Suprapubic skin (tissue), 4 donors: ENCODE measurements at regions not wholly inside any gene's neighbourhood (a gene's known extent, or its start where the extent isn't known, plus 50 kb on each side); places are given as distances from the start of the nearest gene placed in this dataset.

Source experiments
- DNase-seq, 2 donors: peaks; one replicate each; pipeline ENCODE4 v3.0.0-alpha.2; 2019; ENCODE audit warnings: low spot score in 2 of 2
- H3K27ac ChIP-seq: fragments of 200-600 bp; sonication (generic); one replicate; pipeline ENCODE4 v1.5.1; 2019
- H3K27me3 ChIP-seq: fragments of 200-600 bp; sonication (generic); one replicate; pipeline ENCODE4 v1.5.1; 2019
- H3K36me3 ChIP-seq: fragments of 200-600 bp; sonication (generic); one replicate; pipeline ENCODE4 v1.5.1; 2019
- H3K4me1 ChIP-seq: fragments of 200-600 bp; sonication (generic); one replicate; pipeline ENCODE4 v1.5.1; 2019
- H3K4me3 ChIP-seq: fragments of 200-600 bp; sonication (generic); one replicate; pipeline ENCODE4 v1.5.1; 2019; ENCODE audit warnings: mild to moderate bottlenecking
- H3K9me3 ChIP-seq: fragments of 200-600 bp; sonication (generic); one replicate; pipeline ENCODE4 v1.5.1; 2019
- CTCF ChIP-seq, 2 donors: fragments of 200-600 bp in 1 of 2; fragments of 450-650 bp in 1 of 2; sonication (generic) in 1 of 2; IDR thresholded peaks; one replicate each; pipeline ENCODE4 v1.5.1; 2016 to 2019; ENCODE audit warnings: antibody characterized with exemption in 2 of 2, mild to moderate bottlenecking in 1 of 2, moderate library complexity in 1 of 2
- EP300 ChIP-seq: sonication (generic); formaldehyde crosslinking; IDR thresholded peaks from one replicate; pipeline ENCODE4 v1.6.1; 2017; ENCODE audit warnings: antibody characterized with exemption
- POLR2A ChIP-seq, 2 donors: fragments of 450-650 bp; IDR thresholded peaks; one replicate each; pipeline ENCODE4 v1.6.1; 2017; ENCODE audit warnings: antibody characterized with exemption in 2 of 2, mild to moderate bottlenecking in 2 of 2, moderate library complexity in 2 of 2
- POLR2AphosphoS5 ChIP-seq, 3 donors: sonication (generic); formaldehyde crosslinking; IDR thresholded peaks; one replicate each; pipeline ENCODE4 v1.6.1; 2017; ENCODE audit warnings: antibody characterized with exemption in 3 of 3
- WGBS: methylation state at CpG from one replicate; pipeline ENCODE4 v1.1.5; 2018; 5-methylcytosine and 5-hydroxymethylcytosine counted together

GRCh38 chr10:37572206-37572605 lies 285.2 kb downstream of the ZNF248 start:
- DNase-seq, result no peak
- H3K27me3 ChIP-seq, result no peaks in the 10 kb centered on the region
- no peaks in the 10 kb centered on the region for H3K36me3 ChIP-seq
- no peaks in the 10 kb centered on the region for H3K4me1 ChIP-seq
- no peak overlapping the region for H3K4me3 ChIP-seq
- peaks cover 10% of the 10 kb centered on the region for H3K9me3 ChIP-seq
- no peak for TF ChIP-seq POLR2AphosphoS5 (IDR thresholded peaks at IDR 0.05)
- TF ChIP-seq POLR2A (IDR thresholded peaks at IDR 0.05), result no peak
- TF ChIP-seq EP300, result no peak
- no peak for TF ChIP-seq CTCF (IDR thresholded peaks at IDR 0.05)
- no peak overlapping the region for H3K27ac ChIP-seq
- 65% methylated on average over 3 of the region's 3 CpGs for WGBS

GRCh38 chr10:37566332-37566731 lies 291.1 kb downstream of the ZNF248 start:
- Histone ChIP-seq H3K36me3 (no peaks in the 10 kb centered on the region), H3K27ac (no peak overlapping the region), H3K27me3 (no peaks in the 10 kb centered on the region), H3K4me1 (no peaks in the 10 kb centered on the region), H3K9me3 (peaks cover 2% of the 10 kb centered on the region), H3K4me3 (no peak overlapping the region)
- TF ChIP-seq POLR2AphosphoS5 (IDR thresholded peaks at IDR 0.05) (no peak), EP300 (no peak), POLR2A (IDR thresholded peaks at IDR 0.05) (no peak), CTCF (IDR thresholded peaks at IDR 0.05) (no peak)
- DNase-seq, result no peak
- WGBS, result 78% methylated on average over 6 of the region's 6 CpGs

GRCh38 chr10:37563715-37564108 lies 293.7 kb downstream of the ZNF248 start:
- Histone ChIP-seq H3K27ac (no peak overlapping the region), H3K4me3 (no peak overlapping the region), H3K9me3 (no peaks in the 10 kb centered on the region), H3K27me3 (no peaks in the 10 kb centered on the region), H3K4me1 (no peaks in the 10 kb centered on the region), H3K36me3 (no peaks in the 10 kb centered on the region)
- WGBS, result 77% methylated on average over 3 of the region's 3 CpGs
- TF ChIP-seq POLR2AphosphoS5 (IDR thresholded peaks at IDR 0.05), result no peak
- TF ChIP-seq EP300, result no peak
- no peak for TF ChIP-seq CTCF (IDR thresholded peaks at IDR 0.05)
- no peak for TF ChIP-seq POLR2A (IDR thresholded peaks at IDR 0.05)
- no peak for DNase-seq

GRCh38 chr10:37563107-37563714 lies 294.2 kb downstream of the ZNF248 start:
- Histone ChIP-seq H3K36me3 (no peaks in the 10 kb centered on the region), H3K4me1 (no peaks in the 10 kb centered on the region), H3K27me3 (no peaks in the 10 kb centered on the region), H3K4me3 (no peak overlapping the region), H3K9me3 (no peaks in the 10 kb centered on the region), H3K27ac (no peak overlapping the region)
- TF ChIP-seq POLR2AphosphoS5 (IDR thresholded peaks at IDR 0.05), result no peak
- TF ChIP-seq EP300, result no peak
- no peak for TF ChIP-seq POLR2A (IDR thresholded peaks at IDR 0.05)
- no peak for TF ChIP-seq CTCF (IDR thresholded peaks at IDR 0.05)
- DNase-seq, result no peak
- 81% methylated on average over 1 of the region's 1 CpG for WGBS

GRCh38 chr10:37552881-37553280 lies 304.5 kb downstream of the ZNF248 start:
- no peak overlapping the region for H3K4me3 ChIP-seq
- H3K27ac ChIP-seq, result no peak overlapping the region
- H3K36me3 ChIP-seq, result no peaks in the 10 kb centered on the region
- H3K9me3 ChIP-seq, result no peaks in the 10 kb centered on the region
- no peak for DNase-seq
- TF ChIP-seq POLR2A (IDR thresholded peaks at IDR 0.05), result no peak
- no peak for TF ChIP-seq POLR2AphosphoS5 (IDR thresholded peaks at IDR 0.05)
- no peak for TF ChIP-seq CTCF (IDR thresholded peaks at IDR 0.05)
- TF ChIP-seq EP300, result no peak
- no peaks in the 10 kb centered on the region for H3K27me3 ChIP-seq
- 83% methylated on average over 1 of the region's 1 CpG for WGBS
- H3K4me1 ChIP-seq, result no peaks in the 10 kb centered on the region
